Endothelial cell of umbilical vein (primary cell): ENCODE measurements at regions not wholly inside any gene's neighbourhood (a gene's known extent, or its start where the extent isn't known, plus 50 kb on each side); places are given as distances from the start of the nearest gene placed in this dataset.

ENCODE experiments used
- BruUV-seq: library from RNA; stranded (reverse); fragments of 400-500 nt; replicated peaks from 2 replicates; lab custom pipeline; 2021; lab: Mats Ljungman, UMichigan
- CTCF ChIA-PET: fragments of 300-600, 350-600 bp; sonication (Branson Sonifier 250); formaldehyde crosslinking; loops from one replicate; lab custom pipeline; 2021; ENCODE audit warnings: antibody characterized with exemption, inconsistent platforms; lab: Charles Lee
- POLR2A ChIA-PET: fragments of 300-600, 350-600 bp; sonication (Branson Sonifier 250); formaldehyde crosslinking; loops from one replicate; lab custom pipeline; 2021; ENCODE audit warnings: antibody characterized with exemption, inconsistent platforms; lab: Charles Lee
- DNase-seq: peaks from one replicate; pipeline ENCODE4 v3.0.0-alpha.2; 2011; ENCODE audit warnings: low read depth, low spot score
- FAIRE-seq: peaks from 2 replicates; lab custom pipeline; 2011; peaks lifted over from hg19 to GRCh38; lab: Jason Lieb, UNC
- H2AFZ ChIP-seq: 2 replicates; pipeline ENCODE4 v1.6.0; 2012; ENCODE audit warnings: low read depth, low read length, control low read depth, inconsistent platforms
- H3K27ac ChIP-seq: 2 replicates; pipeline ENCODE4 v1.5.1; 2011; ENCODE audit warnings: low read depth, mild to moderate bottlenecking, control low read depth, low read length, moderate library complexity; ENCODE audit not compliant: insufficient read depth
- H3K27me3 ChIP-seq, 2 experiments: 2 replicates each; pipeline versions ENCODE4 v1.6.0 to v1.6.1; 2011; ENCODE audit warnings: low read length in 2 of 2, mixed read lengths in 1 of 2; ENCODE audit not compliant: control insufficient read depth in 2 of 2, insufficient read depth in 2 of 2
- H3K36me3 ChIP-seq, 2 experiments: 2 replicates in 1 of 2; 3 replicates in 1 of 2; pipeline ENCODE4 v1.5.1; 2011; ENCODE audit warnings: low read length in 2 of 2, mild to moderate bottlenecking in 1 of 2, moderate library complexity in 1 of 2; ENCODE audit not compliant: control insufficient read depth in 2 of 2, insufficient read depth in 2 of 2; ENCODE audit errors: extremely low read depth in 1 of 2
- H3K4me1 ChIP-seq: 3 replicates; pipeline ENCODE4 v1.5.1; 2011; ENCODE audit warnings: mild to moderate bottlenecking, low read length; ENCODE audit not compliant: control insufficient read depth, insufficient read depth; ENCODE audit errors: extremely low read depth
- H3K4me2 ChIP-seq: 2 replicates; pipeline ENCODE4 v1.6.1; 2011; ENCODE audit warnings: low read length, control low read depth, mixed read lengths; ENCODE audit not compliant: insufficient read depth
- H3K4me3 ChIP-seq, 3 experiments: fragments of 200-600 bp in 1 of 3; sonication (generic), shearing (Covaris generic) in 1 of 3; replicated peaks in 1 of 3; 2 replicates each; pipeline ENCODE4 v1.5.1; 2011 to 2016; ENCODE audit warnings: control low read depth in 3 of 3, low read length in 3 of 3, mild to moderate bottlenecking in 2 of 3, inconsistent platforms in 1 of 3, low read depth in 1 of 3, moderate library complexity in 1 of 3; ENCODE audit not compliant: insufficient read depth in 1 of 3
- H3K79me2 ChIP-seq: 2 replicates; pipeline ENCODE4 v1.6.0; 2012; ENCODE audit warnings: low read length, inconsistent platforms; ENCODE audit not compliant: control insufficient read depth, insufficient read depth
- H3K9ac ChIP-seq: replicated peaks from 2 replicates; pipeline ENCODE3; 2011; ENCODE audit warnings: low read length, control low read depth; ENCODE audit not compliant: insufficient read depth; ENCODE audit errors: extremely low read depth
- H3K9me1 ChIP-seq: replicated peaks from 3 replicates; pipeline ENCODE4 v1.6.0; 2011; ENCODE audit warnings: mild to moderate bottlenecking, low read length; ENCODE audit not compliant: control insufficient read depth, insufficient read depth; ENCODE audit errors: extremely low read depth
- H3K9me3 ChIP-seq: replicated peaks from 2 replicates; pipeline ENCODE4 v1.5.1; 2012; ENCODE audit warnings: low read length, inconsistent platforms; ENCODE audit not compliant: control insufficient read depth, insufficient read depth
- H4K20me1 ChIP-seq: replicated peaks from 2 replicates; pipeline ENCODE3; 2011; ENCODE audit warnings: mild to moderate bottlenecking, low read length; ENCODE audit not compliant: control insufficient read depth, insufficient read depth; ENCODE audit errors: extremely low read depth
- CTCF ChIP-seq, 2 donors: IDR thresholded peaks; 1 replicate in 1 of 2; 2 replicates in 1 of 2; pipeline ENCODE4 v1.5.1; 2011; ENCODE audit warnings: low read length in 2 of 2, mild to moderate bottlenecking in 2 of 2, moderate library complexity in 2 of 2, control low read depth in 1 of 2, inconsistent platforms in 1 of 2, low read depth in 1 of 2; ENCODE audit not compliant: insufficient read depth in 1 of 2; ENCODE audit errors: extremely low read depth in 1 of 2
- EZH2 ChIP-seq: IDR thresholded peaks from 2 replicates; pipeline ENCODE4 v1.6.1; 2012; ENCODE audit warnings: borderline replicate concordance, low read depth, mild to moderate bottlenecking, moderate library complexity, low read length, inconsistent platforms; ENCODE audit not compliant: severe bottlenecking
- FOS ChIP-seq: IDR thresholded peaks from 2 replicates; pipeline ENCODE4 v1.6.1; 2011; ENCODE audit warnings: mild to moderate bottlenecking, low read length, moderate library complexity, borderline replicate concordance; ENCODE audit not compliant: insufficient read depth
- GATA2 ChIP-seq: IDR thresholded peaks from 2 replicates; pipeline ENCODE4 v1.7.0; 2011; ENCODE audit warnings: low read depth, mild to moderate bottlenecking, moderate library complexity, mixed read lengths, low read length; ENCODE audit not compliant: insufficient read length, insufficient read depth
- JUN ChIP-seq: IDR thresholded peaks from 2 replicates; pipeline ENCODE4 v1.6.1; 2011; ENCODE audit warnings: borderline replicate concordance, low read depth; ENCODE audit not compliant: insufficient read length, insufficient read depth
- MAX ChIP-seq: IDR thresholded peaks from 2 replicates; pipeline ENCODE4 v1.6.1; 2011; ENCODE audit not compliant: insufficient read depth, insufficient read length
- MYC ChIP-seq: IDR thresholded peaks from one replicate; pipeline ENCODE4 v1.6.1; 2011; ENCODE audit warnings: mild to moderate bottlenecking, low read depth, low read length
- POLR2A ChIP-seq: IDR thresholded peaks from 2 replicates; pipeline ENCODE4 v1.6.1; 2012; ENCODE audit warnings: low read depth, mild to moderate bottlenecking, control low read depth, low read length
- POLR2AphosphoS5 ChIP-seq: IDR thresholded peaks from 2 replicates; pipeline ENCODE4 v1.6.1; 2012; ENCODE audit warnings: low read depth, mild to moderate bottlenecking, control low read depth, low read length, moderate library complexity; ENCODE audit not compliant: insufficient read depth
- dilution Hi-C: fragments of 300-500 bp; cut with MboI; formaldehyde crosslinking; loops from one replicate; pipeline ENCODE4 v1.15.0; 2019; ENCODE audit warnings: low sequenced_read_pairs; ENCODE audit not compliant: extremely low pct_ligation_motif_present
- intact Hi-C: fragments of 100-400 bp; cut with micrococcal nuclease; formaldehyde crosslinking; loops from one replicate; pipeline ENCODE4 v1.10.0; 2022

DNA sequence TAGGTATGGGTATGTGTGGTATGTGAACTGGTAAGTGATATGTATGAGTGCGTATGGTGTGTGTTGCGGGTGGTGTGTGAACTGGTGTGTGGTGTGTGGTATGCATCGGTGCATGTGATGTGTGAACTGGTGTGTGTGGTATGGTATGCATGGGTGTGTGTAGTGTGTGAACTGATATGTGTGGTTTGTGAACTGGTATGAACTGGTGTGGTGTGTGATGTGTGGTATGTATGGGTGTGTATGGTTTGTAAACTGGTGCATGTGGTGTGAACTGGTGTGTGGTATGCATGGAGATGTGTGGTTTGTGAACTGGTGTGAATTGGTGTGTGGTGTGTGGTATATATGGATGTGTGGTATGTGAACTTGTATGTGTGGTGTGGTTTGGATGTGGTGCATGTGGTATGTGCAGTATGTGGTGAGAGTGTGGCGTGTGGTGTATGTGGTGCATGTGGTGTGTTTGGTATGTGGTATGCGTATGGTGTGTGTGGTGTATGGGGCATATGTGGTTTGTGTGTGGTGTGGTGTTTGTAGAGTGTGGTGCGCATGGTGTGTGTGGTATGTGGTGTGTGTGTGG is 208.9 kb upstream of the TNP1 start:
- Histone ChIP-seq H3K27me3 (no peaks in the 10 kb centered on the region), H3K9ac (no peak overlapping the region), H2AFZ (no peak overlapping the region), H3K4me2 (no peak overlapping the region), H3K4me3 (no peak overlapping the region), H3K9me1 (no peaks in the 10 kb centered on the region), H4K20me1 (no peaks in the 10 kb centered on the region), H3K9me3 (no peaks in the 10 kb centered on the region), H3K79me2 (no peaks in the 10 kb centered on the region), H3K36me3 (no peaks in the 10 kb centered on the region), H3K27ac (no peak overlapping the region), H3K4me1 (peaks cover 6% of the 10 kb centered on the region)
- no TSS peak for BruUV-seq
- POLR2A ChIA-PET = no interaction called here
- no peak for TF ChIP-seq EZH2
- TF ChIP-seq POLR2A = no peak
- no peak for TF ChIP-seq FOS
- DNase-seq (no peak), FAIRE-seq (no peak)
- CTCF ChIA-PET = no interaction called here
- intact Hi-C loops (no loop called here), dilution Hi-C loops (no loop called here)

- FAIRE-seq = no peak
- peaks cover 6% of the 10 kb centered on the region for H3K4me1 ChIP-seq
- H3K36me3 ChIP-seq = no peaks in the 10 kb centered on the region
- no peaks in the 10 kb centered on the region for H3K9me1 ChIP-seq
- TF ChIP-seq POLR2AphosphoS5 (no peak), POLR2A (no peak), FOS (no peak), MAX (no peak), JUN (no peak), GATA2 (no peak), EZH2 (no peak), CTCF (IDR thresholded peaks at IDR 0.05; ENCODE audit: extremely low read depth in 1 of 2, insufficient read depth in 1 of 2, low read depth in 1 of 2, low read length in 2 of 2) (no peak), MYC (no peak)
- no peak for DNase-seq
- intact Hi-C loops (no loop called here), dilution Hi-C loops (no loop called here)
- H3K4me2 ChIP-seq = no peak overlapping the region
- H3K9me3 ChIP-seq = no peaks in the 10 kb centered on the region
- ChIA-PET POLR2A (no interaction called here), CTCF (no interaction called here)
- no peak overlapping the region for H3K27ac ChIP-seq
- H3K9ac ChIP-seq = no peak overlapping the region
- no peaks in the 10 kb centered on the region for H3K27me3 ChIP-seq
- H3K79me2 ChIP-seq = no peaks in the 10 kb centered on the region
- no peaks in the 10 kb centered on the region for H4K20me1 ChIP-seq
- no peak overlapping the region for H3K4me3 ChIP-seq
- H2AFZ ChIP-seq = no peak overlapping the region
- no TSS peak for BruUV-seq
Observed at GRCh38 chr2:217067787-217068186, 207.9 kb upstream of the TNP1 start.
